NCI-H345 (cell line): ENCODE measurements at regions not wholly inside any gene's neighbourhood (a gene's known extent, or its start where the extent isn't known, plus 50 kb on each side); places are given as distances from the start of the nearest gene placed in this dataset.
"Not testable (repeated sequence)": the region's sequence is repeated elsewhere in the genome, so short reads cannot be mapped to it uniquely, and the experiment has no call there.

Experiments
- DNase-seq: peaks from one replicate; lab custom pipeline; 2025; lab: John Stamatoyannopoulos, UW

DNA sequence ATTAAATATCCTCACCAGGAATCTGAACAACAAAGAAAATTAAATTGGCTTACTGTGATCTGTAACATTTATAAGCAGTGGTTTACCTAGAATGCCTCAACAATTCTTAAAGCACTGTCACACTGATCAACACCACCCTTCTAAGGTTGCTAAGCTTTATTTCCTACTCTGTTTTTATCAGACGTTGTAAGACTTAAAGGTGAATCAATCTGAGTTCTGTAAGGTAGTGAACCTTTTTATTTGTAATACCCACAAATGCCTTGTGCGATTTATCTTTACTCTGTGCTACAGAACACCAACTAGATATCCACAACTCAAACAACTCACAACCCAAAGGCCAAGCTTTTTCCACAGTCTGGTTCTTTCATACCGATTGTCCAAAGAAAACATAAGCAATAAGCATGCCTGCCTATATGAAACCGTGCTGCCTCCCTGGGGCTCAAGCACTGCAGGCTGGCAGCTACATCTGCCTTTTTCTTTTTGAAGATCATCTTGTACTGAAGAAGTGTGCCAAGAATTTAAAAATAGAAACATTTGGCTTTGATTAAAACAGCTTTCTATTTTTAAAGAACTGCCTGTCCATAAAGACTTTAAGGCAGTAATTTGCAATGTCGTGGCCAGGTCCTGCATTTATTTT lies 490.7 kb downstream of the NUP35 start:
- DNase-seq = peak; percentile 72

DNA sequence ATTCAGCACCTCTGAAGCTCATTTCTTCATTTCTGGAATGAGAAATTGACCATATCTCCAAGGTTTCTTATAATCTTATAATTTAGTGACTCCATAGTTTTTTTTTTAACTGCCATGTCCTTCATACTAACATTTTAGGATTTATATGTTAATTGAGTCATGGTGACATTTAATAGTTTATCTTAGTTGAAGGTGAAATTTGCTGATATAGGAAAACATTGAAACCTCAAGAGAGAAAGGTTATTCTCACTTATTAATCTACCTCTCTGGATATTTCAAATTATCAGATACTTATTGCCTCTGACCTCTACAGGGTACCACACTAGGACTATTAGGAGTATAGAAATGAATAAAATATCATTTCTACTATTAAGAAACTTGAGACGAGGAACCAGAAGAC lies 499.0 kb downstream of the NUP35 start:
- DNase-seq = no peak

DNA sequence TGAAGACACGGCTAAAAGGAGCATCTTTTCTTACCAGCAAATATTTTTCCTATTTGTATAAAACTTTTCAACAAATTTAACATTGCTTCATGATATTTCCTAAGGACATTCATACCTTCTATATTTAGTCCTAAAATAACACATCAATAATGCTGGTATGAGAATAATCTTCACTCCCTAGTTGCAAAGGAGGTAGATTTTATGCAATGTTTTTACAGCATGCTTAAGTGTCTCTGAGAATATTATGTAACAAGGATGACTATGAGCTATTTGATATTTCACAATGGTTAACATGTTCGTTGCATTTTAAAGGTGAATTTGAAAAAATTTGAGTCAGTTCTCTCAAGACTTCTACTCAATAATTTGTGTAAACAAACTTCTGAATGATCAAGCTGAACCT lies 506.7 kb downstream of the NUP35 start:
- DNase-seq = no peak

DNA sequence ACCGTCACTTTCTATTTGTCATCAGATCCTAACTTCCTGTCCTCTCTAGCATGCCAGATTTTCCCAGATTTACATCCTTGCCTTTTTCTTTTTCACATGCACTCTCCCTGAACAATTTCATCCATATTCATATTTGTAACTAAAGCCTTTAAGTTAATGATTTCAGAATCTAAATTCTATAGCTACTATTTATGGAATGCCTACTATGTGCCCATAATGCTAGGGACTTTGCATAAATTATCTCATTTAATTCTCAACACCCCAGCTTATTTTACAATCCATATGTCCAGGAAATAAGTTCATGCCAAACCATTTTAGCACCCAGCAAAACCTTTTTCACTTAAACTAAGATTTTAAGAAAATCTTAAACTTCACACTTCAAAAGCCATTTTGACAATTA lies 531.9 kb downstream of the NUP35 start:
- no peak for DNase-seq

DNA sequence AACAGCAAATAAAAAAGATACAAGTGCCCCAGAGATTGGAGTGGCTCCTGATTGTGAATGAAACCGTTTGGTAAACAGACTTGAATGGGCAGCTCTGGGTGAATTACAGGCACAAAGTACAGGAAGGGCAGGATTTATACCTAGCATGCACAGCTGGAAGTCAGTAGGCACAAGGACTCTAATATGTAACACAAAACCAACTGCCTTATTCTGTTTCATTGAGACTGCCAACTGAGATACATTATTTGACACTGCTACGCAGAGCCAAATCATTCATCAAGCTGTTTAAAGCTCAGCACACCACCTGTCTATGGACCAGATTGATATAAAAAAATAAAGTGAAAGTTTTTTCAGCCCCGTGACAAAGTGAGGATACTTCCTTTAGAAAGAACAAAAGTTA lies 541.2 kb downstream of the NUP35 start:
- peak; percentile 98 for DNase-seq

DNA sequence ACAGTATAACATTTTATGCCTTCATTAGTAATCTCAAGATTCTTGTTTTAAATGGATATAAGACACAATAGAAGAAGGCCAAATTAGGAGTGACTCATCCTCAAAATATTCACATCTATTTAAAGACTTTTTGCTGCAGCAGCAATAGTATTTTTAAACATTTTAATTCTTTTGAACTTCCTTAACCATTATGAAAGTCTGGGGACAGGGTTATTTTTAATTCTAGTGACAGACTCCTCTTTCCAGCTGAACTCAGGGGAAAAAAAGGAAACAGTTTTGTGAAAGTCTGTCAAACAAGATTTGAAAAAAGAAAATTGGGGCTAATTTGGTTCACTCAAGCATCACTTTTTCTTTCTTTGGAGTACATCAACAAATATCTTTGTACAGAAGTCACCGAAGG lies 541.8 kb downstream of the NUP35 start:
- peak; percentile 37 for DNase-seq

DNA sequence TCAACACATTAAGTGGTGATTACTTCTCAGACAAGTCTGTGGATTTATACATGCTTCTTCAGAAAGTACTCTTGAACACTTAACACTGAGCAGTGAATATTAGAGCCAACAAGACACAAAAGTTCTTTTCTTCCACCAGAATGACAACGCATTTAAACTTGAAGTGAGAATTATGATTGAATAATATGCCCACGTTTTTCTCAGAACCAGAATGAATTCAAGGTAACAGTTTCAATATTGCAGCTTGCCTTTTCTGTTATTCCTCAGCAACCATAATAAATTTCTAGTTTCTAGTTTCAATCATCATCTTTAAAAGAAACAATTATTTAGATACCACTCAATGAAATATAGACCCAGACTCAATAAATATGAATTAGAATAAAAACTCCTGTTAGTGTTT lies 547.0 kb downstream of the NUP35 start:
- no peak for DNase-seq

DNA sequence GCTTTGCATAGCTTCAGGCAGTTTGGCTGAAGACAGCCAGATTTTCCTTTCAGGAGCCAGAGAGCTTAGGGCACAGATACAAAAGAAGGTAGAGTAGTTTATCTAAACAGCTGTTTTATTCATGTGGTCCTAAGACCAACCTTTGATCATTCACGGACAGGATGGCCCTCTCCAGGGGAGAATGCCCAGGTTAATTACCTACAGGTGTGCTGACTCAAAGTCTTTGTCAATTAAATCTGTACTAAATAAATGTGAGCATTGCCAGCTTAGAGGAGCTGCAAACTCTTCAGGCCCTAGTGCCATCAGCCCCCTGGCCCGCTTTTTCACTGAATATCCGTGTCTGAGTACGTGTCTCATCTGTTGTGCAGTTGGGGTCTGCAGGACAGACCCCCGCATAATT lies 554.7 kb downstream of the NUP35 start:
- DNase-seq = no peak

DNA sequence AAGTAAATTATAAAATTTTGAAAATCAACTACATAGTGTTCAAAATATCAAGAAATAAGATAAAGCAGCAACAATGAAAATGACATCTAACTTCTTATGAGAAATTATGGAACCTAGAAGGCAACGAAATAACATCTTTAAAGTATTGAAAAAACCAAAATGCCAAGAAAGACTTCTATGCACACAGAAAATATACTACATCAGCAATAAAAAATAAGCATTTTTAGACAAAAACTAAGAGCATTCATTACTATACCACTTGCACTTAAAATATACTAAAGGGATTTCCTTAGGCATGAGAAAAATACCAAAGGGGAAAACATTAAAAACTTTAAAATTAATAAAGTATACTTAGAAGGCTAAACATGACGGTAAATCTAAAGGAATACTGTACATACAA lies 556.3 kb downstream of the NUP35 start:
- DNase-seq = no peak

DNA sequence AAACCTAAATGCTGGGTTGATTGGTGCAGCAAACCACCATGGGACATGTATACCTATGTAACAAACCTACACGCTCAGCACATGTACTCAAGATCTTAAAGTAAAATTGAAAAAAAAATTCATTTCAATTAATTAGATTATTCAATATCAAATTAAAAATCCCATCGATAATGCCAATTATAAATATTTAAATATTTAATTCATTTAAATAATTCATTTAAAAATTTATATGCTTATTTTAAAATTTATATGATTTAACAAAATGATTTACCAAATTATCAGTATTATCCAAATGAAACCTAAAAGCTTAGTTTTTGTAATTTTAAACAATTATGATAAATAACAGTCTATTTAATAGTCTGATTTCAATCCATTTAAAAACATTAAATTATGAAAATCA lies 560.4 kb downstream of the NUP35 start:
- DNase-seq = no peak

DNA sequence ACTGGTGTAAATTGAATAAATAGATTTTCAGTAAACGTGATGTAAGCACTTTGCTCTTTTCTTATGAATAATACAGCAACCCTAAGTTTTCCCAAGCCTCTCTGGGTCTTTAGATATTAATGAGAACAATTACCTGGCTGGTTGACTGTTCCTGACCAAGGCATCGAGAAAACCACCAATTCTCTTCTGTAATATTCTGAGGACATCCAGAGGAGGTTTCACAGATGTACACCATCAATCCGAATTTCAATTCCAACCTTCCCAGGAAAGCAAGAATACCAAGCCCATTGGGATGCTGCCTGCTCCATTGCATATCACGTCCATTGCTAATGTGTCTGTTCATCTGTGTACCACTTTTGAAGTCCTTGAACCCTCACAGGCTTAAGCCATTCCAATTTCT lies 571.8 kb downstream of the NUP35 start:
- DNase-seq = no peak

DNA sequence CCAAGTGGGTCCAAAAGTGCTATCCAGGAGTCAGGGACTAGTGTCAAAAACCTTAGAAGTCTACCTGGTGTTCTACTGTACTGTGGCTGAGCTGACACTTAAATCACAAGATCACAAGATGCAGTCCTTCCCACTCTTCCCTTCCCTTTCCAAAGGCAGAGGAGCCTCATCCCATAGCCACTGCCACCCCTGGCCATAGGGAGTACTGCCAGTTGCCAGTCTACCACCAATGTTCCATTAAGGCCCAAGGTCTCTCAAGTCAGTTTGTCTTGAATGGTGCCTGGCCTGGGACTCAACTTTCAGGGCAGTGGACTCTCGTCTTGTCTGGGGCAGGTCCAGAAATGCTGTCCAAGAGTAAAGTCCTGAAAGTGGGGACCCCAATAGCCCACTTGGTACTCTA lies 585.6 kb downstream of the NUP35 start:
- no peak for DNase-seq

DNA sequence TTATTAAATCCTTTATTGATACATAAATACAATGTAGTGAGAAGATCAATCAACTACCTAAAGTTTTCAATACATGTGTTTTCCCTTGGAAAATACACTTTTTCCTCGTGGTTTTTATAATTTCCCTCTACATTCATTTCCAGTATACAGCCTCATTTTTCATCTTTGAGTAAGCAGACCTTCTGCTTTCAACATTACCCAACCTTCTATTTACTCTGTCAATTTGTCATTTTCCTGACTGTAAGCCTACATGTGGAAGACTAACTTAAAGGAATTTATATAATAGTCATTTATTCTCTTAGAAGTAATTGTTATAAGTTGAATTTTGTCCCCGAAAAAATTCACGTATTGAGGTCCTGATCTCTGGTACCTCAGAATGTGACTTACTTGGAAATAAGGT lies 594.0 kb downstream of the NUP35 start:
- DNase-seq = no peak

DNA sequence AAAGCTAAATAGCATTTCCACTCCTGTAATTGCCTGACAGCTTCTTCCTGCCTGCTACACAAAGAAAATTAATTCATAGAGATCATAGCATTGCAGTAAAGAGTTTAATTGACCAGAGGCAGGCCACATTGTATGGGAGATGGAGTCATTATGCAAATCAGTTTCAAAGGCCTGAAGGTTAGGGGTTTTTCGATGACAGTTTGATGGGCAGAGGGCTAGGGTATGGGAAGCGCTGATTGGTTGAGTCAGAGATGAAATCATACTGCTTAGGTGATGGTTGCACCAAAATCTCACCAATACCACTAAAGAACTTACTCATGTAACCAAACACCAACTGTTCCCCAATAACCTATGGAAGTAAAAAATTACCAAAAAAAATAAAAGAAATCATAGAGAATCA lies 599.0 kb downstream of the NUP35 start:
- DNase-seq = no peak

DNA sequence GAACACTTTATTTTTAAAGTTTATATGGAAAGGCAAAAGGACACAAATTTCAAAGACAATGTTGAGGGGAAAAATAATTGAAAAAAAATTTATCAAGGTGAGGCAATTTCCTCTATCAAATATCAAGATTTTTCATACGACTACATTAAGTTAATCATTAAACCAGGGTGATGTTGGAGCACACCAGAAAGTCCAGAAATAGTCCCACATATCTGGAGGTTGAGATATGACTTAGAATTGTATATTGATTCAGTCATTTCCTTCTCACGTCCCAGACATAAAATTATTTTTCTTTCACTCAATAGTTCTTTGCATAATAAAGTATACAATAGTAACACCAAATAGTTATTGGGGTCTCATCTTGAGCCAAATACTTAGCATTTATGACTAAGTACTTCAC lies 605.1 kb downstream of the NUP35 start:
- DNase-seq = no peak

DNA sequence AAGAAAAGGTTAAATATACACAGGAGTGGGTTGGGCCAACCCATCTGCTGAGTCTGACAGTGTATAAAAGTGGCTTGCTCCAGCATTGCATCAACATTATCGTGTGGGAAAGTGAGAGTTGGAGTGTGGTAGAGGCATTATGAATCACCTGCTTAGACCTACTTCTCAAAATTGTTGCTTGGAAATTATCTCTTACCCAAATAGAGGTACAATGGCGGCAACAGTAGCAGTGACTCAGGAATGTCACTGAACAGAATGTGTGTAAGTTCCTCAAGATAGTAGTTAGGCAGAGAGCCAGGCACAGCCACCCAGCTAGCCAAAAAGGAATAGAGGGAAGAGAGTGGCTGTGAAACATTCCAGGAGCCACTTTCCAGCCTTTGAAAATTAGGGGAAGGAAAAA lies 616.0 kb downstream of the NUP35 start:
- DNase-seq = no peak

DNA sequence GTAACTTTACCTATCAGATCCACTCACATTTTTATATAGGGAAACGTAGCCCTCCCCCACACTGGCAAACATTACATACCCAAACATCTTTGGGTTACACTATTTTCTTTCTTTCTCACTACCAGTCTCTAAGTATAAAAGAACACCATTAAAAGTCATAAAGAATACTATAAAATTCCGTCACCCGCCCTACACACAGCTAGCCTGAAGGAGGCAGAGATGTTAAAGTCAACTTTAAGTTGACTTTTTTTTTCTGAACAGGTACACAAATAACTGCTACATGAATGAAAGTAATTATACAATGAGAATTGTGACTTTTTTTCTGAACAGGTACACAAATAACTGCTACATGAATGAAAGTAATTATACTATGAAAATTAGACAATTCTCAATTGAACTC lies 628.3 kb downstream of the NUP35 start:
- DNase-seq = no peak

DNA sequence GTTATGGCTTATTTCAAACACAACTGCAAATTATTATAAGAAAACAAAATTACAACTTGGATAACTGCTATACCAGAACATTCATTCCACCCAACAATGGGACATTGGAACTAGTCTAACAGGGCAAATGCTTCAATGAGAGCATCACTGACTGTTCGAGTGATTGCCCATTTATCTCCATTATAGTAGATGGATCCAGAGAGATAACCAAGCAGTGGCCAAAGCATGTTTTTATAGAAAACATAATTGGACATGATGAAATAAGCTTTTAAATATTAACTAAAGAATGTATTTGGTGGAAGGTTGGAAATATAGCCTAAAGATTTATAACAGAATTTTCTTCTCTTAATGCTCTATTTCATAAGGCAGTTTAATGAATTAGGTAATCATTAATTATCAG lies 634.8 kb downstream of the NUP35 start:
- no peak for DNase-seq

DNA sequence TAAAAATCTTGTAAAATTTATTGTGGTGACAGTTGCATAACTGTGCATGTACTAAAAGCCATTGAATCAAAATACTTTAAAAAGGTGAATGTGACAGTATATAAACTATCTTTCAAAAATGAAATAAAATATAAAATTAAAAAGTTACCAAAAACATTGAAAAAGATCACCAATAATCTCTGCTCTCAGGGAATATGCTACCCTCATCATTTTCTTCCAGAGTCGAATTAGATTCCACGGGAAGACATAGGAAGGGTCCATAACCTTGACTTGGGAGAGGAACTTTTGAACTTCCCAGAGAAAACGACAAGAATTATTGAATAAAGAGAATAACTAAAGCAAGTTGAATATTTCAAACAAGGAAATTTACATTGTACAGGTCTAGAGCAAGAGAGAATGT lies 649.5 kb downstream of the NUP35 start:
- DNase-seq = no peak

DNA sequence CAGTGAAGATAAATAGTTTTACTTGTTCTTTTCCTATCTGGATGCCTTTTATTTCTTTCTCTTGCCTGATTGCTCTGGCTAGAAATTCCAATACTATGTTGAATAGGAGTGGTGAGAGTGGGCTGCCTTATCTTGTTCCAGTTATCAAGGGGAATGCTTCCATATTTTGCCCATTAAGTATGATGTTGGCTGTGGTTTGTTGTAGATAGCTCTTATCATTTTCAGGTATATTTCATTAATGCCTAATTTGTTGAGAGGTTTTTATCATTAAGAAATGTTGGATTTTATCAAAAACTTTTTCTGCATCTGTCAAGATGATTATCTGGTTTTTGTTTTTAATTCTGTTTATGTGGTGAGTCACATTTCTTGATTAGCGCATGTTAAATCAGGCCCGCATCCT lies 655.8 kb downstream of the NUP35 start:
- no peak for DNase-seq

DNA sequence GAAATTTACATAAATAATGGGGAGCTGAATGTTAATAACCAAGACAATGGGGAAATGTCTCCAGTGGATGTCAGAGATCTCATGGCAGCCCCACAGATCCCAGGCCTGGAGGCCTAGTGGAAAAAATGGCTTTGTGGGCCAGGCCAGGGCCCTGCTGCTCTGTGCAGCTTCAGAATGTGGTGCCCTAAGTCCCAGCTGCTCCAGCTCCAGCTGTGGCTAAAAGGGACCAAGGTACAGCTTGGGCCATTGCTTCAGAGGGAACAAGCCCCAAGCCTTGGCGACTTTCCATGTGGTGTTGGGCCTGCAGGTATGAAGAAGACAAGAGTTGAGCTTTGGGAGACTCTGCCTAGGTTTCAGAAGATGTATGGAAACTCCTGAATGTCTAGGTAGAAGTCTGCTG lies 658.2 kb downstream of the NUP35 start:
- no peak for DNase-seq

DNA sequence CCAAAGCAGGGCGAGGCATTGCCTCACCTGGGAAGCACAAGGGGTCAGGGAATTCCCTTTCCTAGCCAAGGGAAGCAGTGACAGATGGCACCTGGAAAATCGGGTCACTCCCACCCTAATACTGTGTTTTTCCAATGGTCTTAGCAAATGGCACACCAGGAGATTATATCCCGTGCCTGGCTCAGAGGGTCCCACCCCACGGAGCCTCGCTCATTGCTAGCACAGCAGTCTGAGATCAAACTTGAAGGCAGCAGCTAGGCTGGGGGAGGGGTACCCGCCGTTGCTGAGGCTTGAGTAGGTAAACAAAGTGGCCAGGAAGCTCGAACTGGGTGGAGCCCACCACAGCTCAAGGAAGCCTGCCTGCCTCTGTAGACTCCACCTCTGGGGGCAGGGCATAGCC lies 664.6 kb downstream of the NUP35 start:
- not testable (repeated sequence) for DNase-seq

DNA sequence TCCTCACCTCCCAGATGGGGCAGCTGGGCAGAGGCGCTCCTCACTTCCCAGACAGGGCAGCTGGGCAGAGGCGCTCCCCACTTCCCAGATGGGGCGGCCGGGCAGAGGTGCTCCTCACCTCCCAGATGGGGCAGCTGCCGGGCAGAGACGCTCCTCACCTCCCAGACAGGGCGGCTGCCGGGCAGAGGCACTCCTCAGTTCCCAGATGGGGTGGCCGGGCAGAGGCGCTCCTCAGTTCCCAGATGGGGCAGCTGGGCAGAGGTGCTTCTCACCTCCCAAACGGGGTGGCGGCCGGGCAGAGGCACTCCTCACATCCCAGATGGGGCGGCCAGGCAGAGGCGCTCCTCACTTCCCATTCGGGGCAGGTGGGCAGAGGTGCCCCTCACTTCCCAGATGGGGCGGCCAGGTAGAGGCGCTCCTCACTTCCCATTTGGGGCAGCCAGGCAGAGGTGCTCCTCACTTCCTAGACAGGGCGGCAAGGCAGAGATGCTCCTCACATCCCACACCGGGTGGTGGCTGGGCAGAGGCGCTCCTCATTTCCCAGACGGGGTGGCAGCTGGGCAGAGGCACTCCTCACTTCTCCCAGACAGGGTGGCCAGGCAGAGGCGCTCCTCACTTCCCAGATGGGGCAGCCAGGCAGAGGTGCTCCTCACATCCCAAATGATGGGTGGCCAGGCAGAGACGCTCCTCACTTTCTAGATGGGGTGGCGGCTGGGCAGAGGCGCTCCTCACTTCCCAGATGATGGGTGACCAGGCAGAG lies 668.1 kb downstream of the NUP35 start:
- DNase-seq = not testable (repeated sequence)

DNA sequence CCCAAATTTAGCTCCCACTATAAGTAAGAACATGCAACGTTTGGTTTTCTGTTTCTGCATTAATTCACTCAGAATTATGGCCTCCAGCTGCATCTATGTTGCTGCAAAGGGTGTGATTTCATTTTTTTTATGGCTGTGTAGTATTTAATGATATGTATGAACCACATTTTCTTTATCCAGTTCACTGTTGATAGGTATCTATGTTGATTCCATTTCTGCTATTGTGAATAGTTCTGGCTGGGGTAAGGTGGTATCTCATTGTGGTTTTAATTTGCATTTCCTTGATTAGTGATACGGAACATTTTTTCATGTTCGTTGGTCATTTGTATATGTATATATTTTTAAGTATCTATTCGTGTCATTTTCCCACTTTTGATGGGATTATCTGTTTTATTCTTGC lies 674.3 kb downstream of the NUP35 start:
- no peak for DNase-seq
